Ovary (tissue), 3 donors: ENCODE measurements at regions not wholly inside any gene's neighbourhood (a gene's known extent, or its start where the extent isn't known, plus 50 kb on each side); places are given as distances from the start of the nearest gene placed in this dataset.

Experiments
- POLR2A ChIP-seq: fragments of 450-650 bp; IDR thresholded peaks from one replicate; pipeline ENCODE4 v1.6.1; 2017; ENCODE audit warnings: antibody characterized with exemption, mild to moderate bottlenecking, moderate library complexity
- TF ChIP-seq, protein P1 (sequence below), 3 donors: fragments of 450-650 bp in 2 of 3; fragments of 200-600 bp in 1 of 3; IDR thresholded peaks; one replicate each; pipeline versions ENCODE4 v1.5.1 to v1.8.0; 2016 to 2022; ENCODE audit warnings: antibody characterized with exemption in 3 of 3, mild to moderate bottlenecking in 1 of 3
- donor health status: DM: no; HTN: no; CAD: no.

DNA sequence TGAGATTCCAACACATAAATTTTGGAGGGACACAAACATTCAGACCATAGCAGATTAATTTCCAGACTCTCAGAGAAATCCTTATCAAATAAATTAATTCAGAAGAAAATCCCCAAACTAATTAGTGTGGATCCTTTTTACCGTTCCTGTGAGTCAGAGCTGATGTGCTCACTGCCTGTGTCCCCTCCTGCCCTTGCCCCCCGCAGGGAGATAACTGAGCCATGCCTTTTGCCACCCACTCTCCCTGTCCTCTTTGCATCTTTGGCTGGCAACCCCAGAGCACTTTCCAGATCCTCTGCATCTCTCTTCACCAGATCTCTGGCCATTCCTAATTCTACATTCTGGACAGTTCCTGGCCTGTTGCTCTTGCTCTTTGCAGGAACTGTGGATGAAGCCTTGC is 135.4 kb upstream of the MAP1B start:
- no peak for TF ChIP-seq POLR2A
- TF ChIP-seq, protein P1, sequence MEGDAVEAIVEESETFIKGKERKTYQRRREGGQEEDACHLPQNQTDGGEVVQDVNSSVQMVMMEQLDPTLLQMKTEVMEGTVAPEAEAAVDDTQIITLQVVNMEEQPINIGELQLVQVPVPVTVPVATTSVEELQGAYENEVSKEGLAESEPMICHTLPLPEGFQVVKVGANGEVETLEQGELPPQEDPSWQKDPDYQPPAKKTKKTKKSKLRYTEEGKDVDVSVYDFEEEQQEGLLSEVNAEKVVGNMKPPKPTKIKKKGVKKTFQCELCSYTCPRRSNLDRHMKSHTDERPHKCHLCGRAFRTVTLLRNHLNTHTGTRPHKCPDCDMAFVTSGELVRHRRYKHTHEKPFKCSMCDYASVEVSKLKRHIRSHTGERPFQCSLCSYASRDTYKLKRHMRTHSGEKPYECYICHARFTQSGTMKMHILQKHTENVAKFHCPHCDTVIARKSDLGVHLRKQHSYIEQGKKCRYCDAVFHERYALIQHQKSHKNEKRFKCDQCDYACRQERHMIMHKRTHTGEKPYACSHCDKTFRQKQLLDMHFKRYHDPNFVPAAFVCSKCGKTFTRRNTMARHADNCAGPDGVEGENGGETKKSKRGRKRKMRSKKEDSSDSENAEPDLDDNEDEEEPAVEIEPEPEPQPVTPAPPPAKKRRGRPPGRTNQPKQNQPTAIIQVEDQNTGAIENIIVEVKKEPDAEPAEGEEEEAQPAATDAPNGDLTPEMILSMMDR (IDR thresholded peaks at IDR 0.05): no peak
